ENCODE measurements at regions not wholly inside any gene's neighbourhood (a gene's known extent, or its start where the extent isn't known, plus 50 kb on each side); places are given as distances from the start of the nearest gene placed in this dataset.

DNA sequence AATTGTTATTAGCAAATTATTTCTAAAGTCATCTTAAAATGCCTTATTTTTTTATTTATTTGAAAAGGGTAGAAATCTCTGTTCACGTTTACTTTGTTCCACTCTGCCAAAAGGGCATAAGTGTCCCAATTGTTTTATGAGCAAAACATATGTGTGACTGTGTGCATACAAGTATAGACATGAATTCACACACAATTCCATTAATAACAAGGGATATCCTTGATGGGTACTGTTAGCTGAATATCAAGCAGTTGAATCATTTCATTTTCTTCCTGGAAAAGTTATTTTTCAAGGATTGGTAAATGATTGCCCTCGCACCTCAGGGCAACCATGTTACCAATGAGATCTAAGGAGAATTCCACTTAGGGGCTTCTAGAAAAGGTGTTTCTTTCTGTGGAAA is 92.1 kb upstream of the TAF11L2 start:
- TF ChIP-seq POLR2A (IDR thresholded peaks at IDR 0.05) (no peak), CTCF (IDR thresholded peaks at IDR 0.05) (no peak)
